GM18909 (cell line): ENCODE measurements at regions not wholly inside any gene's neighbourhood (a gene's known extent, or its start where the extent isn't known, plus 50 kb on each side); places are given as distances from the start of the nearest gene placed in this dataset.
"Not testable (repeated sequence)": the region's sequence is repeated elsewhere in the genome, so short reads cannot be mapped to it uniquely, and the experiment has no call there.

Experiments
- ATAC-seq: cut with Tn5 transposase; IDR thresholded peaks from one replicate; pipeline ENCODE4 v1.9.1; 2021; ENCODE audit warnings: mild to moderate bottlenecking; ENCODE audit not compliant: unreplicated experiment, poor library complexity

GRCh38 chr18:22285361-22286140 is 116.2 kb downstream of the GATA6 start:
- no peak for ATAC-seq

- no peak for ATAC-seq
These were observed 115.4 kb downstream of the GATA6 start for GRCh38 chr18:22284581-22285360.

GRCh38 chr18:22283855-22284254 is 114.5 kb downstream of the GATA6 start:
- ATAC-seq = not testable (repeated sequence)

GRCh38 chr18:22283397-22283796 is 114.0 kb downstream of the GATA6 start:
- ATAC-seq = no peak

GRCh38 chr18:22283116-22283395 is 113.7 kb downstream of the GATA6 start:
- no peak for ATAC-seq

GRCh38 chr18:22282311-22283115 is 113.1 kb downstream of the GATA6 start:
- ATAC-seq = no peak

- ATAC-seq = no peak
These were observed 111.0 kb downstream of the GATA6 start for GRCh38 chr18:22280453-22280750.

- ATAC-seq = no peak
These were observed 110.5 kb downstream of the GATA6 start for GRCh38 chr18:22279741-22280452.

- ATAC-seq = no peak
These were observed 109.4 kb downstream of the GATA6 start for GRCh38 chr18:22278798-22279197.

- no peak for ATAC-seq
These were observed 108.4 kb downstream of the GATA6 start for GRCh38 chr18:22277758-22278157.

GRCh38 chr18:22276334-22276713 is 106.9 kb downstream of the GATA6 start:
- no peak for ATAC-seq

GRCh38 chr18:22275706-22276333 is 106.4 kb downstream of the GATA6 start:
- no peak for ATAC-seq

GRCh38 chr18:22273101-22274039 is 104.0 kb downstream of the GATA6 start:
- no peak for ATAC-seq

- no peak for ATAC-seq
These were observed 102.9 kb downstream of the GATA6 start for GRCh38 chr18:22272242-22272641.

- ATAC-seq = no peak
These were observed 101.6 kb downstream of the GATA6 start for GRCh38 chr18:22271030-22271429.

- no peak for ATAC-seq
These were observed 99.3 kb downstream of the GATA6 start for GRCh38 chr18:22268641-22269128.

- no peak for ATAC-seq
These were observed 98.3 kb downstream of the GATA6 start for GRCh38 chr18:22267697-22268096.

- ATAC-seq = no peak
These were observed 97.8 kb downstream of the GATA6 start for GRCh38 chr18:22267225-22267624.

GRCh38 chr18:22265838-22266237 is 96.4 kb downstream of the GATA6 start:
- no peak for ATAC-seq
